Hepatocyte (in vitro differentiated cells): ENCODE measurements at regions not wholly inside any gene's neighbourhood (a gene's known extent, or its start where the extent isn't known, plus 50 kb on each side); places are given as distances from the start of the nearest gene placed in this dataset.

Source experiments
- DNase-seq: peaks from one replicate; pipeline ENCODE4 v3.0.0-alpha.2; 2016; ENCODE audit warnings: low spot score
- H2AFZ ChIP-seq: fragments of 200-600 bp; sonication (generic); 2 replicates; pipeline ENCODE4 v1.6.0; 2016; ENCODE audit warnings: antibody characterized with exemption, mild to moderate bottlenecking
- H3K27ac ChIP-seq: fragments of 200-600 bp; sonication (generic); 2 replicates; pipeline ENCODE4 v1.5.1; 2016; ENCODE audit warnings: mild to moderate bottlenecking
- H3K27me3 ChIP-seq: fragments of 200-600 bp; sonication (generic); 2 replicates; pipeline ENCODE4 v1.6.1; 2016
- H3K36me3 ChIP-seq: fragments of 200-600 bp; sonication (generic); replicated peaks from 2 replicates; pipeline ENCODE4 v1.5.1; 2016; ENCODE audit warnings: low read depth; ENCODE audit not compliant: insufficient read depth
- H3K4me1 ChIP-seq: fragments of 200-600 bp; sonication (generic); 2 replicates; pipeline ENCODE4 v1.5.1; 2016; ENCODE audit warnings: mild to moderate bottlenecking, moderate library complexity; ENCODE audit not compliant: insufficient read depth
- H3K4me2 ChIP-seq: fragments of 200-600 bp; sonication (generic); 2 replicates; pipeline ENCODE4 v1.6.0; 2016
- H3K4me3 ChIP-seq: fragments of 200-600 bp; sonication (generic); 2 replicates; pipeline ENCODE4 v1.5.1; 2016; ENCODE audit warnings: mild to moderate bottlenecking
- H3K79me2 ChIP-seq: fragments of 200-600 bp; sonication (generic); 2 replicates; pipeline ENCODE4 v1.6.0; 2017; ENCODE audit warnings: mild to moderate bottlenecking
- H3K9me2 ChIP-seq: fragments of 200-600 bp; sonication (generic); replicated peaks from 2 replicates; pipeline ENCODE4 v1.6.0; 2017; ENCODE audit warnings: mild to moderate bottlenecking; ENCODE audit not compliant: insufficient read depth
- H3K9me3 ChIP-seq: fragments of 200-600 bp; sonication (generic); 2 replicates; pipeline ENCODE4 v1.5.1; 2016; ENCODE audit warnings: low read depth, mild to moderate bottlenecking
- H4K20me1 ChIP-seq: fragments of 200-600 bp; sonication (generic); 2 replicates; pipeline ENCODE4 v1.6.0; 2016; ENCODE audit warnings: mild to moderate bottlenecking; ENCODE audit not compliant: insufficient read depth, poor library complexity, severe bottlenecking
- CTCF ChIP-seq: fragments of 200-600 bp; sonication (generic); IDR thresholded peaks from 2 replicates; pipeline ENCODE4 v1.5.1; 2016; ENCODE audit warnings: antibody characterized with exemption, mild to moderate bottlenecking; ENCODE audit not compliant: poor library complexity
- EZH2 ChIP-seq: fragments of 200-600 bp; sonication (generic); IDR thresholded peaks from 2 replicates; pipeline ENCODE4 v1.6.1; 2016; ENCODE audit warnings: antibody characterized with exemption, mild to moderate bottlenecking, borderline replicate concordance
- EZH2phosphoT487 ChIP-seq: fragments of 200-600 bp; sonication (generic); IDR thresholded peaks from one replicate; pipeline ENCODE4 v1.6.1; 2018; ENCODE audit warnings: antibody characterized with exemption, mild to moderate bottlenecking, low read depth, moderate library complexity; ENCODE audit not compliant: unreplicated experiment, severe bottlenecking
- WGBS: methylation state at CpG from one replicate; pipeline ENCODE4 v1.1.6; 2016; ENCODE audit warnings: low lambda C conversion rate; ENCODE audit errors: missing lambda C conversion rate; 5-methylcytosine and 5-hydroxymethylcytosine counted together

DNA sequence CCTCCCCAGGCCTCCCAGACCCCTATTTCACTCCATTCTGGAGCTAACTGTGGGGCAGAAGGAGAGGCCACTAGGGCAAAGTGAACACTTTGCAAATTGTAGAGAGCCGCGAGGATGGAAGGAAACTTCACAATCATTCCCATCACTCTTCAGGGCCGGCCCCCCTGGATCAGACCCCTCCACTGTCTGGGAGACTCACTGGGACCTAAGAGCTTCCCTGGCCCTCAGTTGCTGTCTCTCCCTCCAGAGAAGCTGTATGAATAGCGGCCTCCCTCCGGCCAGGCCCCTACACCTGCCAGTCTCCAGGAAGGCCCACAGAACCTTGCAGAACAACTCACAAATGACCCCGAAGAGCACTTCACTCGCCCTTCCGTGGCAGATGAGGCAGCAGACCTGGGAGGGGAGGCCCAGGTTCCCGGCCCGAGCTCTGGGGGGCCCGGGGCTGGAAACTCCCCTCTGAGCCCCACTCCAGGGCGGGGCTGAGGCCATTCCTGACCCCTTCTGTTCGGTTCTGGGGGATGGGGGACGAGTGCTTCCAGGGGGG lies 141.9 kb upstream of the IER5L start:
- DNase-seq = no peak
- Histone ChIP-seq H3K4me1 (peaks cover 51% of the 10 kb centered on the region), H3K4me2 (peak overlapping the region; percentile 82), H3K27me3 (no peaks in the 10 kb centered on the region), H3K36me3 (no peaks in the 10 kb centered on the region), H4K20me1 (no peaks in the 10 kb centered on the region), H3K79me2 (no peaks in the 10 kb centered on the region), H2AFZ (peak overlapping the region; percentile 39), H3K4me3 (no peak overlapping the region), H3K27ac (peak overlapping the region; percentile 92), H3K9me2 (no peaks in the 10 kb centered on the region), H3K9me3 (no peaks in the 10 kb centered on the region)
- 54% methylated on average over 14 of the region's 14 CpGs for WGBS
- TF ChIP-seq CTCF = no peak

- Histone ChIP-seq H3K36me3 (no peaks in the 10 kb centered on the region), H3K4me2 (peak overlapping the region; percentile 82), H3K27ac (peak overlapping the region; percentile 92), H2AFZ (no peak overlapping the region), H3K9me3 (no peaks in the 10 kb centered on the region), H4K20me1 (no peaks in the 10 kb centered on the region), H3K4me1 (peaks cover 51% of the 10 kb centered on the region), H3K27me3 (no peaks in the 10 kb centered on the region), H3K9me2 (no peaks in the 10 kb centered on the region), H3K4me3 (no peak overlapping the region), H3K79me2 (no peaks in the 10 kb centered on the region)
- no peak for DNase-seq
- TF ChIP-seq CTCF = no peak
- no peak for TF ChIP-seq EZH2
- TF ChIP-seq EZH2phosphoT487 = no peak
- 82% methylated on average over 30 of the region's 30 CpGs for WGBS
These were observed 141.2 kb upstream of the IER5L start for GRCh38 chr9:129319076-129319937.

- no peak overlapping the region for H3K4me2 ChIP-seq
- TF ChIP-seq EZH2phosphoT487 (no peak), CTCF (no peak), EZH2 (no peak)
- DNase-seq = no peak
- H3K9me2 ChIP-seq = no peaks in the 10 kb centered on the region
- peak overlapping the region; percentile 92 for H3K27ac ChIP-seq
- 82% methylated on average over 16 of the region's 16 CpGs for WGBS
- no peak overlapping the region for H2AFZ ChIP-seq
- no peaks in the 10 kb centered on the region for H3K36me3 ChIP-seq
- no peaks in the 10 kb centered on the region for H3K27me3 ChIP-seq
- no peaks in the 10 kb centered on the region for H3K9me3 ChIP-seq
- no peak overlapping the region for H3K4me3 ChIP-seq
- H3K79me2 ChIP-seq = no peaks in the 10 kb centered on the region
- no peaks in the 10 kb centered on the region for H4K20me1 ChIP-seq
- peaks cover 51% of the 10 kb centered on the region for H3K4me1 ChIP-seq
These were observed 140.3 kb upstream of the IER5L start for GRCh38 chr9:129318121-129319075.
